ENCODE measurements at regions not wholly inside any gene's neighbourhood (a gene's known extent, or its start where the extent isn't known, plus 50 kb on each side); places are given as distances from the start of the nearest gene placed in this dataset.

GRCh38 chr9:108049026-108049607 is 559.5 kb upstream of the KLF4 start (continued):
- TF ChIP-seq REST (tag by site-specific recombination; IDR thresholded peaks at IDR 0.05) (no peak), ZNF549 (tag by site-specific recombination; IDR thresholded peaks at IDR 0.05) (0 out of 2 replicates have a peak, but pooled peaks have one; percentile 9), ZSCAN4 (tag by site-specific recombination; IDR thresholded peaks at IDR 0.05) (0 out of 2 replicates have a peak, but pooled peaks have one; percentile 8), ZSCAN5A (tag by site-specific recombination; IDR thresholded peaks at IDR 0.05) (no peak), ZBTB7A (tag by site-specific recombination; IDR thresholded peaks at IDR 0.05; ENCODE audit: low read depth) (no peak), ZNF571 (tag by site-specific recombination; IDR thresholded peaks at IDR 0.05) (no peak), ZNF394 (tag by site-specific recombination; IDR thresholded peaks at IDR 0.05; ENCODE audit: borderline replicate concordance) (no peak), ZNF623 (tag by site-specific recombination; IDR thresholded peaks at IDR 0.05) (no peak), ZNF660 (tag by site-specific recombination; IDR thresholded peaks at IDR 0.05) (0 out of 2 replicates have a peak, but pooled peaks have one; percentile 61), KLF10 (tag by site-specific recombination; IDR thresholded peaks at IDR 0.05) (peak; percentile 33; the same call in 1 of the 2 replicates), ZNF624 (tag by site-specific recombination; IDR thresholded peaks at IDR 0.05) (no peak), ZNF23 (tag by site-specific recombination; IDR thresholded peaks at IDR 0.05; ENCODE audit: borderline replicate concordance) (no peak), ZNF558 (tag by site-specific recombination; IDR thresholded peaks at IDR 0.05) (peak; percentile 25; the same call in 1 of the 2 replicates), SP3 (tag by site-specific recombination; IDR thresholded peaks at IDR 0.05) (no peak), ZXDB (tag by site-specific recombination; IDR thresholded peaks at IDR 0.05) (peak; percentile 21; the same call in 1 of the 2 replicates), ZNF324 (tag by site-specific recombination; IDR thresholded peaks at IDR 0.05) (0 out of 2 replicates have a peak, but pooled peaks have one; percentile 17), ZNF366 (tag by site-specific recombination; conservative IDR thresholded peaks at IDR 0.05) (peak; percentile 73), ZEB2 (tag by site-specific recombination; IDR thresholded peaks at IDR 0.05) (peak; percentile 81), GFI1B (tag by site-specific recombination; IDR thresholded peaks at IDR 0.05) (peak; percentile 71), ZNF18 (tag by site-specific recombination; IDR thresholded peaks at IDR 0.05) (no peak), SP2 (tag by site-specific recombination; IDR thresholded peaks at IDR 0.05) (no peak), ZNF280C (tag by site-specific recombination; IDR thresholded peaks at IDR 0.05) (no peak), ZBTB48 (tag by site-specific recombination; IDR thresholded peaks at IDR 0.05) (no peak), ZBTB44 (tag by site-specific recombination; IDR thresholded peaks at IDR 0.05) (peak; percentile 35)
